K562 (cell line): ENCODE measurements at regions not wholly inside any gene's neighbourhood (a gene's known extent, or its start where the extent isn't known, plus 50 kb on each side); places are given as distances from the start of the nearest gene placed in this dataset.
A peak's percentile ranks its signal among the peaks of the same experiment; 100 is the strongest.

Source experiments
- ATAC-seq: fragments of 200-7000 bp; cut with Tn5 transposase; 3 replicates; pipeline ENCODE4 v1.9.1; 2020; ENCODE audit warnings: moderate library complexity
- BruUV-seq: library from RNA; stranded (reverse); fragments of 400-500 nt; replicated peaks from 2 replicates; lab custom pipeline; 2021; lab: Mats Ljungman, UMichigan
- CTCF ChIA-PET: fragments of 300-600 bp; formaldehyde crosslinking; extraction: SDS; loops from one replicate; lab custom pipeline; 2021; ENCODE audit warnings: low intra/inter-chr PET ratio; lab: Yijun Ruan, JAX
- POLR2A ChIA-PET: fragments of 300-600, 350-650 bp; sonication (Branson Sonifier 250); formaldehyde crosslinking; extraction: SDS; loops from one replicate; lab custom pipeline; 2021; ENCODE audit warnings: antibody characterized with exemption, inconsistent platforms; lab: Yijun Ruan, JAX
- DNase-seq, 4 experiments: peaks; one replicate each; pipeline versions ENCODE4 v3.0.0 to v3.0.0-alpha.2; 2011 to 2018; ENCODE audit warnings: low spot score in 3 of 4, mixed read lengths in 3 of 4; ENCODE audit errors: extremely low read depth in 1 of 4
- FAIRE-seq: peaks from 2 replicates; lab custom pipeline; 2011; peaks lifted over from hg19 to GRCh38; lab: Jason Lieb, UNC
- H2AFZ ChIP-seq: 2 replicates; pipeline ENCODE4 v1.6.0; 2011; ENCODE audit warnings: low read depth, low read length, control low read depth, inconsistent platforms
- H3K27ac ChIP-seq: fragments of 200-600 bp; 3 replicates; pipeline ENCODE4 v1.8.0; 2011; ENCODE audit warnings: low read depth, mild to moderate bottlenecking, control low read depth, inconsistent platforms, low read length, moderate library complexity, mixed read lengths; ENCODE audit errors: extremely low read depth
- H3K27me3 ChIP-seq, 2 experiments: fragments of 300-600 bp in 1 of 2; 2 replicates in 1 of 2; 3 replicates in 1 of 2; pipeline versions ENCODE4 v1.6.0 to v1.8.0; 2011; ENCODE audit warnings: inconsistent platforms in 2 of 2, low read length in 2 of 2, mild to moderate bottlenecking in 1 of 2, mixed read lengths in 1 of 2, moderate library complexity in 1 of 2; ENCODE audit not compliant: control insufficient read depth in 2 of 2, insufficient read depth in 2 of 2
- H3K36me3 ChIP-seq: fragments of 300-600 bp; 3 replicates; pipeline ENCODE4 v1.8.0; 2011; ENCODE audit warnings: mild to moderate bottlenecking, low read length, inconsistent platforms; ENCODE audit not compliant: control insufficient read depth, insufficient read depth
- H3K4me1 ChIP-seq, 2 experiments: fragments of 200-600 bp in 1 of 2; replicated peaks in 1 of 2; 2 replicates in 1 of 2; 3 replicates in 1 of 2; pipeline versions ENCODE4 v1.5.1 to v1.8.0; 2011; ENCODE audit warnings: inconsistent platforms in 2 of 2, low read length in 2 of 2, mild to moderate bottlenecking in 1 of 2, mixed read lengths in 1 of 2, moderate library complexity in 1 of 2; ENCODE audit not compliant: control insufficient read depth in 2 of 2, insufficient read depth in 2 of 2
- H3K4me2 ChIP-seq: 2 replicates; pipeline ENCODE4 v1.6.1; 2011; ENCODE audit warnings: low read length, control low read depth, inconsistent platforms, mixed read lengths; ENCODE audit not compliant: insufficient read depth
- H3K4me3 ChIP-seq: fragments of 200-600 bp; sonication (generic), shearing (Covaris generic); 2 replicates; pipeline ENCODE4 v1.5.1; 2016; ENCODE audit warnings: control low read depth, inconsistent platforms
- H3K79me2 ChIP-seq: fragments of 200-600 bp; 3 replicates; pipeline ENCODE4 v1.8.0; 2011; ENCODE audit warnings: low read length, inconsistent platforms; ENCODE audit not compliant: control insufficient read depth, insufficient read depth
- H3K9ac ChIP-seq, 2 experiments: 2 replicates each; pipeline versions ENCODE4 v1.6.0 to v1.6.1; 2011; ENCODE audit warnings: low read depth in 2 of 2, low read length in 2 of 2, control low read depth in 1 of 2, inconsistent platforms in 1 of 2, mild to moderate bottlenecking in 1 of 2, mixed read lengths in 1 of 2; ENCODE audit not compliant: insufficient read depth in 1 of 2
- H3K9me1 ChIP-seq: one replicate; pipeline ENCODE4 v1.6.0; 2011; ENCODE audit warnings: inconsistent platforms, mild to moderate bottlenecking, low read length, moderate library complexity; ENCODE audit not compliant: control insufficient read depth, insufficient read depth
- H3K9me3 ChIP-seq: replicated peaks from 2 replicates; pipeline ENCODE4 v1.5.1; 2011; ENCODE audit warnings: low read depth, low read length, inconsistent platforms; ENCODE audit not compliant: control insufficient read depth, insufficient read depth
- H4K20me1 ChIP-seq: replicated peaks from 2 replicates; pipeline ENCODE4 v1.6.1; 2011; ENCODE audit warnings: low read length, inconsistent platforms, mixed read lengths; ENCODE audit not compliant: control insufficient read depth, insufficient read depth
- CBX8 ChIP-seq: fragments of 200-600 bp; sonication (generic); IDR thresholded peaks from 2 replicates; pipeline ENCODE4 v1.6.1; 2012; ENCODE audit warnings: borderline replicate concordance, mixed run types, low read depth, mild to moderate bottlenecking, moderate library complexity, mixed read lengths, low read length, control low read depth, inconsistent platforms; ENCODE audit not compliant: poor library complexity, severe bottlenecking; ENCODE audit errors: extremely low read depth
- ILF3 ChIP-seq: fragments of 450-650 bp; IDR thresholded peaks from 2 replicates; pipeline ENCODE4 v1.6.1; 2018; ENCODE audit warnings: antibody characterized with exemption, mild to moderate bottlenecking, moderate library complexity, borderline replicate concordance
- SNRNP70 ChIP-seq: fragments of 200-400 bp; formaldehyde crosslinking; optimal IDR thresholded peaks from 2 replicates; pipeline ENCODE3; 2017; ENCODE audit warnings: low read depth, low read length
- XRCC3 ChIP-seq: fragments of 450-650 bp; IDR thresholded peaks from 2 replicates; pipeline ENCODE4 v1.6.1; 2017; ENCODE audit warnings: mild to moderate bottlenecking, moderate library complexity
- ZNF197 ChIP-seq: fragments of 200-800 bp; sonication (Bioruptor generic); IDR thresholded peaks from 2 replicates; pipeline ENCODE4 v1.6.1; 2016; ENCODE audit warnings: low read depth, missing genetic modification characterization, missing compliant biosample characterization
- ZNF589 ChIP-seq: fragments of 200-800 bp; sonication (Bioruptor generic); IDR thresholded peaks from 2 replicates; pipeline ENCODE4 v1.6.1; 2016; ENCODE audit warnings: low read depth, missing genetic modification characterization, missing compliant biosample characterization
- WGBS: fragments of 100-300 bp; shearing (Covaris generic); methylation state at CpG from one replicate; pipeline ENCODE4 v1.1.6; 2016; ENCODE audit warnings: low coverage, mixed read lengths; ENCODE audit not compliant: insufficient coverage; ENCODE audit errors: missing lambda C conversion rate; 5-methylcytosine and 5-hydroxymethylcytosine counted together
- in situ Hi-C: fragments of 300-500 bp; cut with MboI; formaldehyde crosslinking; loops from 4 replicates; pipeline ENCODE4 v1.15.0; 2018; ENCODE audit warnings: inconsistent platforms, mixed read lengths
- intact Hi-C: fragments of 100-400 bp; cut with micrococcal nuclease; formaldehyde crosslinking; loops from 2 replicates; pipeline ENCODE4 v1.14.2; 2022
- TF ChIP-seq, protein P1 (sequence below): fragments of 250-450 bp; sonication (Bioruptor Pico); IDR thresholded peaks from 2 replicates; pipeline ENCODE4 v1.8.0; 2022; ENCODE audit warnings: moderate library complexity, mild to moderate bottlenecking, inconsistent platforms
- TF ChIP-seq, protein P2 (sequence below), 2 experiments: fragments of 450-650 bp in 1 of 2; IDR thresholded peaks; 2 replicates each; pipeline ENCODE4 v1.6.1; 2011 to 2017; ENCODE audit warnings: low read depth in 2 of 2, antibody characterized with exemption in 1 of 2, borderline replicate concordance in 1 of 2, low read length in 1 of 2, mild to moderate bottlenecking in 1 of 2, mixed read lengths in 1 of 2; ENCODE audit not compliant: control insufficient read depth in 1 of 2

DNA sequence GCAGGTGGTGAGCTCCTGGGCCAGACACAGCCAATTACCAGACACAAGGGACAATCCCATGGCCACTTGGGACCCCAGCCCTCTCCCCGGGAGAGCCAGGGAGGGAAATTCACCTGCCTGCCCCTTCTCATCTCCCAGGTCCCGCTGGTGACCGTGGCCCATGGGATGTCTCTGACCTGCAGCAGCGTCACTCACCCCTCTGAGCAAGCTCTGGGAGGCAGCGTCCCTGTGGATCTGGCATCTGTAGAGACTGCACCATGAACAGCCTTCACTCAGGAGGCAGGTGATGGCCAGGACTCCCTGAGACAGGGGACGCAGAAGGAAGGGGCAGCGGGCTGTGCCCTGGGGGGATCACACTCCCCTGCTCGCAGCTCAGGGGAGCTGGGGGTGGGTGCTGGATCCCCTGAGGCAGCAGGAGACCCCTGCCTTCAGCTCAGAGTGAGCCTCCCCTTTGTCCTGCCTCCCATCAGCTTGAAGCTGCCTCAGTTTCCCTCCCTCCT lies 90.8 kb downstream of the FOXL3 start:
- no TSS peak for BruUV-seq
- Histone ChIP-seq H4K20me1 (peaks cover 6% of the 10 kb centered on the region; the same call in 1 of the 2 replicates), H3K27me3 (peaks cover 34 to 57% of the 10 kb centered on the region in 2 experiments), H3K36me3 (no peaks in the 10 kb centered on the region), H3K9me1 (no peaks in the 10 kb centered on the region), H3K4me2 (no peak overlapping the region), H3K79me2 (no peaks in the 10 kb centered on the region), H2AFZ (no peak overlapping the region), H3K4me1 (peaks cover 0 to 38% of the 10 kb centered on the region in 2 experiments; a peak in 2 of 5 replicates), H3K4me3 (no peak overlapping the region), H3K9ac (no peak overlapping the region; a peak in 1 of 4 replicates), H3K27ac (no peak overlapping the region), H3K9me3 (no peaks in the 10 kb centered on the region)
- DNase-seq (peak in 1 of 4 experiments; percentile 5), FAIRE-seq (no peak), ATAC-seq (no peak)
- CTCF ChIA-PET: no interaction called here
- 25% methylated on average over 7 of the region's 8 CpGs for WGBS
- POLR2A ChIA-PET: no interaction called here
- in situ Hi-C loops (no loop called here), intact Hi-C loops (no loop called here)
- TF ChIP-seq, protein P1, sequence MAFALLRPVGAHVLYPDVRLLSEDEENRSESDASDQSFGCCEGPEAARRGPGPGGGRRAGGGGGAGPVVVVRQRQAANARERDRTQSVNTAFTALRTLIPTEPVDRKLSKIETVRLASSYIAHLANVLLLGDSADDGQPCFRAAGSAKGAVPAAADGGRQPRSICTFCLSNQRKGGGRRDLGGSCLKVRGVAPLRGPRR (CRISPR knock-in tag): no peak

DNA sequence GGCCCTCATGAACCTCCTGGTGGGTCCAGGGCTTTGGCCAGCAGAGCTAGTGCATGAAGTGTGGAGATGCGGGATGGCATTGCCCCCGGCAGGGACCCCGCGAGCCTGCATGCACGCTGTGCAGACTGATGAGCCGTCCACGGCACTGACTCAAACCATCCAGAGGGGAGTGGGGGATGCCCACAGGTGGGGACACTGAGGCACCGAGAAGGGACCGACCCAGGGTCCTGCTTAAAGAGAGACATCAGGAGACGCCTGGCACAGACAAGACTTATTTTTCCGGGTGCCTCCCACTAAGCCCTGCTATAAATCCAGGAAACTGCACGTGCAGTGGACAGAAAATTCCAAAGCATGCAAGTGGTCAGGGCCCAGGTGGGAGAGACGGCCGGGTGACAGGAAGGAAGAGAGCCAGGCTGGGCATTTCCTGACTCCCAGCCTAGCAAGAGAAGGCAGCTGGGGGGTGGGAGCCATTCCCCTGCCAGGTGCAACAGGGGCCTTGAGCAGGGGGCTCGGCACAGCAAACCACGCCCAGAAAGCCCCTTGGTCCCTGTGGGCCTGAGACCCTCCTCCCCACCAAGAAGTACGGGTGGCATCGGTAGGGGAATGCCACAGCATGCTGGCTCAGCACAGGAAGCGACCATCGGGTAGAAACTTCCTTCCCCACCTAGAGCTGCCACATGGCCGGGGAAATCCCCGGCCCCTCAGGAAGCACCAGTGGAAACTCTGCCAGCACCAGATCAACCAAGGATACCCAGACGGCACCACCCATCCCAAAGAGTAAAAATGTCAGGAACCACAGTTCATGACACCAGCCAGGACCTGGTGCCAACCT lies 91.5 kb downstream of the FOXL3 start:
- Histone ChIP-seq H3K4me2 (no peak overlapping the region), H3K27ac (no peak overlapping the region), H4K20me1 (peaks cover 6% of the 10 kb centered on the region; the same call in 1 of the 2 replicates), H3K36me3 (no peaks in the 10 kb centered on the region), H3K9ac (no peak overlapping the region), H3K9me1 (no peaks in the 10 kb centered on the region), H3K79me2 (no peaks in the 10 kb centered on the region), H3K9me3 (no peaks in the 10 kb centered on the region), H3K4me1 (peaks cover 0 to 32% of the 10 kb centered on the region in 2 experiments; a peak in 2 of 5 replicates), H2AFZ (no peak overlapping the region), H3K4me3 (no peak overlapping the region), H3K27me3 (peaks cover 33 to 59% of the 10 kb centered on the region in 2 experiments)
- ChIA-PET POLR2A (interaction anchor here (0.6 to 1.1 kb wide), 2 partner anchors 12 to 41 kb away, joined by 3 read pairs; no protein-coding TSS in a partner anchor), CTCF (interaction anchor here (0.6 kb wide), 1 partner anchor 188 kb away, joined by 3 read pairs; no protein-coding TSS in a partner anchor)
- WGBS: 7% methylated on average over 22 of the region's 23 CpGs
- intact Hi-C loops (no loop called here), in situ Hi-C loops (no loop called here)
- FAIRE-seq: no peak
- ATAC-seq: no peak
- DNase-seq: no peak
- no TSS peak for BruUV-seq
- TF ChIP-seq ILF3: no peak
- TF ChIP-seq, protein P2, sequence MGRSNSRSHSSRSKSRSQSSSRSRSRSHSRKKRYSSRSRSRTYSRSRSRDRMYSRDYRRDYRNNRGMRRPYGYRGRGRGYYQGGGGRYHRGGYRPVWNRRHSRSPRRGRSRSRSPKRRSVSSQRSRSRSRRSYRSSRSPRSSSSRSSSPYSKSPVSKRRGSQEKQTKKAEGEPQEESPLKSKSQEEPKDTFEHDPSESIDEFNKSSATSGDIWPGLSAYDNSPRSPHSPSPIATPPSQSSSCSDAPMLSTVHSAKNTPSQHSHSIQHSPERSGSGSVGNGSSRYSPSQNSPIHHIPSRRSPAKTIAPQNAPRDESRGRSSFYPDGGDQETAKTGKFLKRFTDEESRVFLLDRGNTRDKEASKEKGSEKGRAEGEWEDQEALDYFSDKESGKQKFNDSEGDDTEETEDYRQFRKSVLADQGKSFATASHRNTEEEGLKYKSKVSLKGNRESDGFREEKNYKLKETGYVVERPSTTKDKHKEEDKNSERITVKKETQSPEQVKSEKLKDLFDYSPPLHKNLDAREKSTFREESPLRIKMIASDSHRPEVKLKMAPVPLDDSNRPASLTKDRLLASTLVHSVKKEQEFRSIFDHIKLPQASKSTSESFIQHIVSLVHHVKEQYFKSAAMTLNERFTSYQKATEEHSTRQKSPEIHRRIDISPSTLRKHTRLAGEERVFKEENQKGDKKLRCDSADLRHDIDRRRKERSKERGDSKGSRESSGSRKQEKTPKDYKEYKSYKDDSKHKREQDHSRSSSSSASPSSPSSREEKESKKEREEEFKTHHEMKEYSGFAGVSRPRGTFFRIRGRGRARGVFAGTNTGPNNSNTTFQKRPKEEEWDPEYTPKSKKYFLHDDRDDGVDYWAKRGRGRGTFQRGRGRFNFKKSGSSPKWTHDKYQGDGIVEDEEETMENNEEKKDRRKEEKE (IDR thresholded peaks at IDR 0.05; ENCODE audit: borderline replicate concordance in 1 of 2, control insufficient read depth in 1 of 2, low read depth in 2 of 2, low read length in 1 of 2): no peak
- no peak for TF ChIP-seq ZNF197
- TF ChIP-seq CBX8: no peak
- TF ChIP-seq XRCC3: no peak
- TF ChIP-seq SNRNP70: no peak
- no peak for TF ChIP-seq ZNF589 (CRISPR knock-in tag)
